OCI-LY1 (cell line): ENCODE measurements at regions not wholly inside any gene's neighbourhood (a gene's known extent, or its start where the extent isn't known, plus 50 kb on each side); places are given as distances from the start of the nearest gene placed in this dataset.

Source experiments
- H2AFZ ChIP-seq: fragments of 200-600 bp; sonication (generic), shearing (Covaris generic); 2 replicates; pipeline ENCODE4 v1.6.0; 2014; ENCODE audit warnings: antibody characterized with exemption, mild to moderate bottlenecking, low read length
- H3F3A ChIP-seq: fragments of 200-600 bp; sonication (generic), shearing (Covaris generic); 2 replicates; pipeline ENCODE4 v1.6.0; 2014; ENCODE audit warnings: mild to moderate bottlenecking, antibody characterized with exemption, low read length, moderate library complexity; ENCODE audit not compliant: insufficient read depth
- H3K27ac ChIP-seq: fragments of 200-600 bp; sonication (generic); 2 replicates; pipeline ENCODE4 v1.5.1; 2014; ENCODE audit warnings: low read length, mixed run types, mild to moderate bottlenecking, low read depth; ENCODE audit not compliant: poor library complexity, severe bottlenecking
- H3K27me3 ChIP-seq: fragments of 200-600 bp; sonication (generic); 2 replicates; pipeline ENCODE4 v1.6.0; 2014; ENCODE audit warnings: antibody characterized with exemption, mild to moderate bottlenecking, low read length, moderate library complexity; ENCODE audit not compliant: insufficient read depth
- H3K36me3 ChIP-seq: fragments of 200-600 bp; sonication (generic); 2 replicates; pipeline ENCODE4 v1.6.1; 2014; ENCODE audit warnings: mild to moderate bottlenecking, antibody characterized with exemption, low read length, moderate library complexity, mixed read lengths; ENCODE audit not compliant: insufficient read depth
- H3K4me1 ChIP-seq: fragments of 200-600 bp; sonication (generic); 2 replicates; pipeline ENCODE4 v1.5.1; 2014; ENCODE audit warnings: mild to moderate bottlenecking, low read length, moderate library complexity; ENCODE audit not compliant: insufficient read depth, severe bottlenecking
- H3K4me2 ChIP-seq: fragments of 200-600 bp; sonication (generic), shearing (Covaris generic); 2 replicates; pipeline ENCODE4 v1.6.1; 2014; ENCODE audit warnings: low read length
- H3K4me3 ChIP-seq: fragments of 200-600 bp; sonication (generic); 2 replicates; pipeline ENCODE4 v1.5.1; 2014; ENCODE audit warnings: low read length, low read depth, mild to moderate bottlenecking, mixed read lengths; ENCODE audit not compliant: poor library complexity, severe bottlenecking
- H3K79me2 ChIP-seq: fragments of 200-600 bp; shearing (Covaris generic); 2 replicates; pipeline ENCODE4 v1.6.1; 2016; ENCODE audit warnings: mixed run types, low read length, mixed read lengths; ENCODE audit not compliant: insufficient read depth
- H3K9ac ChIP-seq: fragments of 200-600 bp; sonication (generic), shearing (Covaris generic); 2 replicates; pipeline ENCODE4 v1.6.1; 2014; ENCODE audit warnings: mild to moderate bottlenecking, low read length, mixed read lengths
- H3K9me2 ChIP-seq: fragments of 200-600 bp; sonication (generic), shearing (Covaris generic); 2 replicates; pipeline ENCODE4 v1.6.1; 2014; ENCODE audit warnings: low read depth, mild to moderate bottlenecking, low read length, mixed read lengths
- H3K9me3 ChIP-seq: fragments of 200-600 bp; shearing (Covaris generic); 2 replicates; pipeline ENCODE4 v1.6.1; 2014; ENCODE audit warnings: low read length, mixed read lengths
- H4K20me1 ChIP-seq: fragments of 200-600 bp; sonication (generic), shearing (Covaris generic); 2 replicates; pipeline ENCODE4 v1.6.0; 2016; ENCODE audit warnings: mild to moderate bottlenecking, low read length; ENCODE audit not compliant: insufficient read depth
- EZH2 ChIP-seq: fragments of 200-600 bp; sonication (generic), shearing (Covaris generic); IDR thresholded peaks from 2 replicates; pipeline ENCODE4 v1.8.0; 2017; ENCODE audit warnings: borderline replicate concordance, mixed run types, mild to moderate bottlenecking, antibody characterized with exemption, low read length, moderate library complexity, mixed read lengths
- TF ChIP-seq, protein P1 (sequence below): fragments of 200-600 bp; sonication (generic), shearing (Covaris generic); IDR thresholded peaks from 2 replicates; pipeline ENCODE4 v1.5.1; 2017; ENCODE audit warnings: mild to moderate bottlenecking, antibody characterized with exemption, low read length, moderate library complexity, mixed read lengths

- Histone ChIP-seq H3K9me3 (no peaks in the 10 kb centered on the region), H3K9ac (no peak overlapping the region), H3K4me2 (no peak overlapping the region), H2AFZ (no peak overlapping the region), H3K9me2 (no peaks in the 10 kb centered on the region), H3F3A (no peaks in the 10 kb centered on the region), H3K79me2 (no peaks in the 10 kb centered on the region), H3K4me3 (no peak overlapping the region), H3K27ac (no peak overlapping the region), H3K27me3 (no peaks in the 10 kb centered on the region; the same call in 1 of the 2 replicates), H3K36me3 (no peaks in the 10 kb centered on the region), H3K4me1 (peaks cover 11% of the 10 kb centered on the region), H4K20me1 (no peaks in the 10 kb centered on the region)
- TF ChIP-seq, protein P1, sequence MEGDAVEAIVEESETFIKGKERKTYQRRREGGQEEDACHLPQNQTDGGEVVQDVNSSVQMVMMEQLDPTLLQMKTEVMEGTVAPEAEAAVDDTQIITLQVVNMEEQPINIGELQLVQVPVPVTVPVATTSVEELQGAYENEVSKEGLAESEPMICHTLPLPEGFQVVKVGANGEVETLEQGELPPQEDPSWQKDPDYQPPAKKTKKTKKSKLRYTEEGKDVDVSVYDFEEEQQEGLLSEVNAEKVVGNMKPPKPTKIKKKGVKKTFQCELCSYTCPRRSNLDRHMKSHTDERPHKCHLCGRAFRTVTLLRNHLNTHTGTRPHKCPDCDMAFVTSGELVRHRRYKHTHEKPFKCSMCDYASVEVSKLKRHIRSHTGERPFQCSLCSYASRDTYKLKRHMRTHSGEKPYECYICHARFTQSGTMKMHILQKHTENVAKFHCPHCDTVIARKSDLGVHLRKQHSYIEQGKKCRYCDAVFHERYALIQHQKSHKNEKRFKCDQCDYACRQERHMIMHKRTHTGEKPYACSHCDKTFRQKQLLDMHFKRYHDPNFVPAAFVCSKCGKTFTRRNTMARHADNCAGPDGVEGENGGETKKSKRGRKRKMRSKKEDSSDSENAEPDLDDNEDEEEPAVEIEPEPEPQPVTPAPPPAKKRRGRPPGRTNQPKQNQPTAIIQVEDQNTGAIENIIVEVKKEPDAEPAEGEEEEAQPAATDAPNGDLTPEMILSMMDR = no peak
- no peak for TF ChIP-seq EZH2
Measured at GRCh38 chr1:222452031-222452430, 95.9 kb downstream of the HHIPL2 start.

- H3K4me1 ChIP-seq = no peaks in the 10 kb centered on the region
- TF ChIP-seq, protein P1 = no peak
- TF ChIP-seq EZH2 = no peak
- no peaks in the 10 kb centered on the region for H3K9me2 ChIP-seq
- no peaks in the 10 kb centered on the region for H3K27me3 ChIP-seq
- no peaks in the 10 kb centered on the region for H3K9me3 ChIP-seq
- no peaks in the 10 kb centered on the region for H4K20me1 ChIP-seq
- H3K4me3 ChIP-seq = no peak overlapping the region
- H3K27ac ChIP-seq = no peak overlapping the region
- no peak overlapping the region for H2AFZ ChIP-seq
- no peaks in the 10 kb centered on the region for H3K79me2 ChIP-seq
- no peak overlapping the region for H3K4me2 ChIP-seq
- no peaks in the 10 kb centered on the region for H3K36me3 ChIP-seq
- no peak overlapping the region for H3K9ac ChIP-seq
- no peaks in the 10 kb centered on the region for H3F3A ChIP-seq
Measured at GRCh38 chr1:222443566-222443965, 104.3 kb downstream of the HHIPL2 start.

DNA sequence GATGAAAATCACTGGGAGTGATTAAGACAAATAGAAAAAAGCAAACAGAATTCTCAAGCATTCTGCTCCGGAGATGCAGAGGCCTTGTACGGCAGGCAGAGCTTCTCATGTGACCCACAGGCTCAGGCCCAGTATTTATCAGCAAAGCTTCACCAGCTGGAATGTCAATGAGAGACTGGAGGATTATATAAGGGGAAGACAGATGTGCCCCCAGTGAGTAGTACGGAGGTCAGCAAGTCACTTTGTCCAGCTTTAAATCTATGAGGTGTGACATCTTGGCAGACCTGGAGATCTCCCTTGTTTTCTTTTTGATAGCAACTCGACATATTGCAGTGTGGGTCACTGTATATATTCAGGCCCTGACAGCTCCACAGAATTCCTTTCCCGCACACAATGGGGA is 106.8 kb downstream of the HHIPL2 start:
- Histone ChIP-seq H3K9ac (no peak overlapping the region), H3K9me2 (no peaks in the 10 kb centered on the region), H3K27me3 (no peaks in the 10 kb centered on the region), H3F3A (no peaks in the 10 kb centered on the region), H3K36me3 (no peaks in the 10 kb centered on the region), H3K4me3 (no peak overlapping the region), H3K4me2 (no peak overlapping the region), H3K4me1 (no peaks in the 10 kb centered on the region), H3K79me2 (no peaks in the 10 kb centered on the region), H4K20me1 (no peaks in the 10 kb centered on the region), H3K9me3 (no peaks in the 10 kb centered on the region), H2AFZ (no peak overlapping the region), H3K27ac (no peak overlapping the region)
- no peak for TF ChIP-seq EZH2
- TF ChIP-seq, protein P1 = no peak
